ENCODE measurements at regions not wholly inside any gene's neighbourhood (a gene's known extent, or its start where the extent isn't known, plus 50 kb on each side); places are given as distances from the start of the nearest gene placed in this dataset.

- TF ChIP-seq, protein P1, sequence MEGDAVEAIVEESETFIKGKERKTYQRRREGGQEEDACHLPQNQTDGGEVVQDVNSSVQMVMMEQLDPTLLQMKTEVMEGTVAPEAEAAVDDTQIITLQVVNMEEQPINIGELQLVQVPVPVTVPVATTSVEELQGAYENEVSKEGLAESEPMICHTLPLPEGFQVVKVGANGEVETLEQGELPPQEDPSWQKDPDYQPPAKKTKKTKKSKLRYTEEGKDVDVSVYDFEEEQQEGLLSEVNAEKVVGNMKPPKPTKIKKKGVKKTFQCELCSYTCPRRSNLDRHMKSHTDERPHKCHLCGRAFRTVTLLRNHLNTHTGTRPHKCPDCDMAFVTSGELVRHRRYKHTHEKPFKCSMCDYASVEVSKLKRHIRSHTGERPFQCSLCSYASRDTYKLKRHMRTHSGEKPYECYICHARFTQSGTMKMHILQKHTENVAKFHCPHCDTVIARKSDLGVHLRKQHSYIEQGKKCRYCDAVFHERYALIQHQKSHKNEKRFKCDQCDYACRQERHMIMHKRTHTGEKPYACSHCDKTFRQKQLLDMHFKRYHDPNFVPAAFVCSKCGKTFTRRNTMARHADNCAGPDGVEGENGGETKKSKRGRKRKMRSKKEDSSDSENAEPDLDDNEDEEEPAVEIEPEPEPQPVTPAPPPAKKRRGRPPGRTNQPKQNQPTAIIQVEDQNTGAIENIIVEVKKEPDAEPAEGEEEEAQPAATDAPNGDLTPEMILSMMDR (IDR thresholded peaks at IDR 0.05; ENCODE audit: insufficient read depth, low read depth, low read length), result no peak
- no peak for DNase-seq (ENCODE audit: low read depth)
Observed at GRCh38 chr11:107136892-107137291, 118.6 kb upstream of the GUCY1A2 start.

GRCh38 chr11:107131756-107132155, 113.5 kb upstream of the GUCY1A2 start:
- no peak overlapping the region for H3K4me3 ChIP-seq (ENCODE audit: low read depth, low read length)
- TF ChIP-seq, protein P1 (IDR thresholded peaks at IDR 0.05; ENCODE audit: insufficient read depth, low read depth, low read length), result no peak
- no peak for DNase-seq (ENCODE audit: low read depth)

More at GRCh38 chr11:107136892-107137291, 118.6 kb upstream of the GUCY1A2 start:
- no peak overlapping the region for H3K4me3 ChIP-seq (ENCODE audit: low read depth, low read length)

GRCh38 chr11:107123022-107123421, 104.7 kb upstream of the GUCY1A2 start:
- DNase-seq (ENCODE audit: low read depth), result no peak
- no peak overlapping the region for H3K4me3 ChIP-seq (ENCODE audit: low read depth, low read length)
- TF ChIP-seq, protein P1 (IDR thresholded peaks at IDR 0.05; ENCODE audit: insufficient read depth, low read depth, low read length), result peak; percentile 6

DNA sequence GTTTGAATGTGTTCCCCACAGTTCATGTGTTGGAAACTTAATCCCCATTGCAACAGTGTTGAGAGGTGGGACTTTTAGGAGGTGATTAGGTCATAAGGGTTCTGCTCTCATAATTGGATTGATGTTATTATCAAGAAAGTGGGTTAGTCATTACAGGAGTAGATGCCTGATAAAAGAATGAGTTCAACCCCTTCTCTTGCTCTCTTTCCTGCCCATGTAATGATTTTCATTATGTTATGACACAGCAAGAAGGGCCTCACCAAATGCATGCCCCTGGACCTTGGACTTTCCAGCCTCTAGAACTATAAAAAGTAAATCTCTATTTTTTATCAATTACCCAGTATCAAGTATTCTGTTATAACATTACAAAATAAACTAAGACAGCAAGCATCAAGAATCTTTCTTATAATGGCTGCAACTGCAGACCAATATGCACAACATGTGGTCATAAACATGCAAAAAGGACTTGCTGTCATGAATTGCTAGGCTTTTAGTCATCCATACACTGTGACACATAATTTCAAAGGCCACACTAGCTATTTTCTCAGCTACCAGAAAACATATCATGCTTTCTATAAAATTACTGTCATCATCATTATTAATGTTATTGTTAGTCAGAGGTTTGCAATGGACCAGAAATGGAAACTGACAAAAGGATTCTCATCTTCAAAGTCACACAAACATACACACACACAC, 99.9 kb upstream of the GUCY1A2 start:
- TF ChIP-seq, protein P1 (IDR thresholded peaks at IDR 0.05; ENCODE audit: insufficient read depth, low read depth, low read length), result no peak
- peak; percentile 3 for DNase-seq (ENCODE audit: low read depth)
- no peak overlapping the region for H3K4me3 ChIP-seq (ENCODE audit: low read depth, low read length)

GRCh38 chr11:107116358-107116757, 98.1 kb upstream of the GUCY1A2 start:
- DNase-seq (ENCODE audit: low read depth), result peak; percentile 6
- TF ChIP-seq, protein P1 (IDR thresholded peaks at IDR 0.05; ENCODE audit: insufficient read depth, low read depth, low read length), result no peak
- H3K4me3 ChIP-seq (ENCODE audit: low read depth, low read length), result no peak overlapping the region

DNA sequence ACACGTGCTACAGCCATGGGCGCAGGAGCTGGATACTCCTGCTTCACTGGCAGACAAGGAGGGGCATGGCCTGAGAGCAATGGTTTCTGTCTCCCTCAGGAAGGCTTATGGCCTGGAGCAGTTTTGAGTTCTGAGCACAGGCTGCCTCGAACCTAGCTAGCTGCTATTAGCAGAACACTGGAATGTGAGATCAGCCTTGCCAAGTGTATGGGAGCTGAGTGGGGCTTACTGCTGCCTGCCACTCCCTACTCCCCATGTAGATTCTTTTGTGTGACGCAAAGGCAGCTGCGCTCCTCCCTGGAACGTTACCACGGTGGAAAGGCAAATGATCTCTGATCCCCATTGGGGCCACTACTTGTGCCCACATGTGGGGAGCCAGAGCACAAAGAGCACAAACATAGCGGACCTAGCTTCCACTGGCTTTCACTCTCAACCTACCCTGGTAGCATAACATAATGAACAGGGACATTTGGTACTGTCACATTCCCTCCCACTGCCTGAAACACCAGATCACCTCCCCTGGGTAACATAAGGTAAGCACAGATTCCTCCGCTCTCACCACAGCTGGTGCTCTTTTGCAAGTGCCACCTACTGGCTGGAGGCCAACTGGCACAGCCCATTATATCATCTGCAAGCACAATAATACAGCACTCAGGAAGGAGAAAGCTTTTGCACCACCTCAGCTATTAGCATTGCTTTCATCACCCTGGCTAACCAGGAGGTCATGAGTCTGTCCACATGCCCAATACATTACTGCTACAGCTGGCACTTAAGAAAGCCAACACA, 84.6 kb upstream of the GUCY1A2 start:
- H3K4me3 ChIP-seq (ENCODE audit: low read depth, low read length), result no peak overlapping the region
- TF ChIP-seq, protein P1 (IDR thresholded peaks at IDR 0.05; ENCODE audit: insufficient read depth, low read depth, low read length), result no peak
- no peak for DNase-seq (ENCODE audit: low read depth)

Measured in fibroblast of villous mesenchyme (primary cell).